Activated gamma-delta T cell treated with Interleukin-2 at 50 U/mL for 16 hours (primary cell): ENCODE measurements at regions not wholly inside any gene's neighbourhood (a gene's known extent, or its start where the extent isn't known, plus 50 kb on each side); places are given as distances from the start of the nearest gene placed in this dataset.
"Not testable (repeated sequence)": the region's sequence is repeated elsewhere in the genome, so short reads cannot be mapped to it uniquely, and the experiment has no call there.

Experiments
- DNase-seq: peaks from one replicate; pipeline ENCODE4 v3.0.0-alpha.2; 2020

DNA sequence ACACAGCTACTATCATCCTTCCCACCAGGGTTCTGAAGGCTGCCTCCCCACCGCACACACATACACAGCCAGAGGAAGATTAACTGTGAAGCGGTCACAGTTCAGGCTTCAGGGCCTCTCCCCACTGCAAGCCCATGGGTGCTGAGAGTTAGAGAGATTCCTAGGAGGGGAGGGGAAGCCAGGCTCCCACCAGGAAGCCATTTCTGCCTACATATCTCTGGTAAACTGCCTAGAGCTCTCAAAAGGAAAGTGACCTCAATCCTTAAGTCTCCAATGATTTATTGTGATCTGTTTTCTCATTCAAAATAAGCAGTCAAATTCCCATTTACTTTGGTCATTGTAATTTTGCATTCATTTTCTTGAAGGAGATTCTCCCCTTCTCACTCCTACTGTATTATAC is 141.0 kb upstream of the BNIP2 start:
- DNase-seq: no peak

DNA sequence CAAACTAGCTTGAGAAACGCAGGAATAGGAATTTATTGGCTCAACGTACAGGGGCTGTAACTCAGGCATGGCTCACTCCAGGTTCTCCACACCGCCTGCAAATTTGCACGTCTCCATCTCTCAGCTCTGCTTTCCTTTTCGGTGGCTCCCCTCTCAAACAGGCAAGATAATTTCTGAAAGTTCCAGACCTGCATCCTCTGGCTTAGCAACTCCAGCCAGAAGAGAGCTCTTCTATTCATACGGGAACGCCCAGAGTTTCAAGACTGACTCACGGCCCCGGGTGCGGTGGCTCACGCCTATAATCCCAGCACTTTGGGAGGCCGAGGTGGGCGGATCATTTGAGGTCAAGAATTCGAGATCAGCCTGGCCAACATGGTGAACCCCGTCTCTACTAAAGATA is 139.7 kb upstream of the BNIP2 start:
- no peak for DNase-seq

DNA sequence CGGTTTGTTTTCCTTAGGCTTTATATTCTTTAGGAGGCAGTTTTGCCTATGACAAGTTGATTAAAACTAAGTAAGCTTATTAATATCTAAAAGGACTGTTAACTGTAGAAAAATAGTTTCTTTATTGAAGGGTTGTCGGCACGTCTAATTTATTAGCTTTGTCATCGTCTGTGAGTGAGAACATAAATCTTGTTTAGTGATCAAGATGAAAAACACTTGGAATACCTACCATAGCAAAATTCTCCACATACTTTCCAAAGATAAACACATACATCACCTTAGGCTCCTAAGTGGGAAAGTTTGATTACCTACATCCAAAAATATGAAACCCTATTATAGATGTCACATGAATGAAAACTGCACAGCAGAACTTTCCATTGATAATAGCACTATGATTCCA is 139.1 kb upstream of the BNIP2 start:
- no peak for DNase-seq

DNA sequence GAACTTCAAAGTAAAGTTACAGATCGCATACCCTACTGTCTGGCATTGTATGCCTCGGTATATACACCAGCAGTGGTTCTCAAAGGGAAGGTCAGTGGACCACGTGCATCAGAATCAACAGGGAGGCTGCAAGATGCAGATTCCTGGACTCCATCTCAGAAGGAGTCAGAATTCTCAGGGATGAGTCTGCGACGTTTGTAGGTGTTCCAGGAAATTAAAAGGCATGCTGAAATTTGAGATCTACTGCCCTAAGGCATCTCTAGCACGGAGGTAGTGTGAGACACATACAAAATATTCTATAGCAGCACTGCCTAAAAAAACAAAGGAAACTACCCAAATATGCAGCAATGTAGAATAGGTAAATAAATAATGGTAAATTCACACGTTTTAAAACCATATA is 136.8 kb upstream of the BNIP2 start:
- no peak for DNase-seq

DNA sequence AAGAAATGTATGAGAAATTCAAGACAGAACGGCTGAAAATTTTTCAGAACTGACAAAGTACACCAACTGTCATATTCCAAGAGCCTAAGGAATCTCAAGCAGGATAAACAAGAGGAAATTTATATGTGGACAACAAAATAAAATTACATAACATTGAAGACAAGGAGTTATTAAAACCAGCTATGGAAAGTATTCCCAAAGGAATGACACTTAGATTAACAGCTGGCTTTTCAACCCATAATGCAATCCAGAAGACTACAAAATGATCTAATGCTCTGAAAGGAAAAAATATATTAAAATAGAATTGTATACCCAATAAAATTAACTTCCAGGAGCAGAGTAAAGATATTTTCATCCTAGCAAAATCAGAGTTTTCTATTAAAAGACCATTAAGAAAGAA is 132.2 kb upstream of the BNIP2 start:
- DNase-seq: no peak

DNA sequence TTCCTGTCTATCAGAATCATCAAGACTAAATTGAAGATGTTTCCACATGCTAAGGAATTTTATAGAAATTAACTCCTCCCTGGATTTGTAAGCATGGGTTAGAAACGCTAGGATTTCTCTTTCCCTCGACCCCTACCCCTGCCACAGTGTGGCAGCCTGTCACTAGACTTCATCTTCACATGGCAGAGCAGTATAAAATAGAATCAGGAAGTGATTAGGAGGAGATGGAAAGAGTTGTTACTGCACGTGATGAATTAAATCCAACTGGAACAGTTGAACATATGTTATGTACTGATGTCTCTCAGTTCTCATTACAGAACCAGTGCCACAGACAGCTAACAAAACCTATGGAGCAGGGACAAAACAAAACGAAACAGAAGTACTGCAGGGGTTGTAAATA is 130.0 kb upstream of the BNIP2 start:
- DNase-seq: no peak

DNA sequence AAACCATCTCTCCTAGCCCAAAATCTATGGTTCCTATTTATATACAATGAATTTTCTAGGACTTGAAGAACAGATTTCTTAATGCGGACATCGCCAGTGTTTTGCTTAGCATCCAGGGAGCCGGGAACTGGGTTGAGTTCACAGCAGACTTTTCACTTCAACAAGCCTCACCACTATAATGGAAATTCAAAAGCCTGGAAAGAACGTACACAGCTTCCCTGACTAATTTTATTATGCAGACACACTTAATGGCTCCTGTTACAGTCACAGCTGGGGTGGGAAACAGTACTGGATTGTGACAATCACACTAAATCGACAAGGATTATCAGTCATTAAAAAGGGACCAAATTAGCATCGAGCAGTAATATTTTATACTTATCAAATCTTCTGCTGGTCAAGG is 129.2 kb upstream of the BNIP2 start:
- no peak for DNase-seq

DNA sequence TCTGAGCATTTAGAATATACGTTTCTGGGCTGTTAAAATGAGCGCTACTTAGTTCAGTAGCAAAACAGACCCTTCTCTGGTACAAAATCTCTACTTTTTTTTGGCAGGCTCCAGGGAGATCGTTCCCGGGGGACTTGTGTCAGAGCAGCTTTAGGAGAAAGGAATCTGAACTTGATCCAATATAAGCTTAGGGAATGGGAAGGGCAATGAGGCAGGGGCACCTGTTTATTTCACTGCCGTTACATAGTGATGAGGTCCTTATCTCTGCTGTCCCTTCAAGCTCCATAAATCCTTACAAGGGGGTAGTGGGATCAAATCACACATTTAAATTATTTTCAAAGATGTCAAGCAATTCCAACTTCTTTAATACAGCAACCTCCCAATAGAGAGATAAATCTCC is 128.7 kb upstream of the BNIP2 start:
- no peak for DNase-seq

DNA sequence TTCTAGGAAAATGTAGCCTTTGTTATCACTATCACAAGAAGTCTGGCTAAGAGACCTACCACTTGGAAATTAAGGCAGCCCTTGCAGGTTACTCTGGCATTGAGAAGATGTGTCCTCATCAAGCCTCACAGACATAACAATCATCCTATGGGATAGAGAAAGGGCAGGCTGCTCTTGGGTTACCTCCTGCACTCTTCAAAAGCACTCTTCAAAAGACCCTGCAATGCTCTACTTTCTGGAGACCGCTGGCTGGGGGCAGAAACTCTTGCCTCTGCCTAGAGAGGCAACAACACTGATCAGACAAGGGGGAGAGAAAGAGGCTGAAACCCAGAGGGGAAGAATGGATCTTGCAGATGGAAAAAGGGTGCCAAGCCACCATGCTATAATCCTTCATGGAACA is 127.9 kb upstream of the BNIP2 start:
- no peak for DNase-seq

DNA sequence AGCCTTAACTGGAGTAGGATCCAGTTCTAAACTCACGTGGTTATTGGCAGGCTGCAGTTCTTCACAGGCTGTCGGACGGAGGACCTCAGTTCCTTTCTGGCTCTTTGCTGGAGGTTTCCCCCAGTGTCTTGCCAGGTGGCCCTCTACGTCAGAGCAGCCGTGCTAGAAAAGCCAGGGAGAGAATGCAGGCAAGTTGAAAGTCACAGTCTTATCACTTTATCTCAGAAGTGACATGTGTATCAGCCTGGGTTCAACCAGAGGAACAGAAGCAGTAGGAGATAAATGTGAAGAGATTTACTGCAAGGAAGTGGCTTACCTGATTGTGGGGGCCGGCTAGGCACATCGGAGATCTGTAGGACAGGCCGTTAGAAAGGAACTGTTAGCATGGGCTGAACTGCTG is 125.3 kb upstream of the BNIP2 start:
- peak; percentile 19 for DNase-seq

DNA sequence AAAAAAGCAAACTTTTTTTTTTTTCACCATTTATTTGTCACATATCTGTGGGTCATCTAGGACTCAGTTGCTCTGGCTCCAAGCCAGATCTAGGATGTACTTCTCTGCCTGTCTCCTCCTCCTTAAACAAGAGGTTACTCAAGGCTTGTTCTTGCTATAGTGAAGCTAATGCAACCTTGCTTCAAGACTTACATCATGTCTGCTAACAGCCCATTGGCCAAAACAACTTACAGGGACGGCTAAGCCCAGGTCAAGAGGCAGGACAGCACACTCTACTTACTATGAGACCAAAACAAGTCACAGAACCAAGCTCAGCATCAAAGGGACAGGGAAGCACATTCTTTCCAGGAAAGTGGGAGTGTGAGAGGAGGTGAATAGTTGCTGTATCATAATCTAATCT is 123.8 kb upstream of the BNIP2 start:
- DNase-seq: no peak

DNA sequence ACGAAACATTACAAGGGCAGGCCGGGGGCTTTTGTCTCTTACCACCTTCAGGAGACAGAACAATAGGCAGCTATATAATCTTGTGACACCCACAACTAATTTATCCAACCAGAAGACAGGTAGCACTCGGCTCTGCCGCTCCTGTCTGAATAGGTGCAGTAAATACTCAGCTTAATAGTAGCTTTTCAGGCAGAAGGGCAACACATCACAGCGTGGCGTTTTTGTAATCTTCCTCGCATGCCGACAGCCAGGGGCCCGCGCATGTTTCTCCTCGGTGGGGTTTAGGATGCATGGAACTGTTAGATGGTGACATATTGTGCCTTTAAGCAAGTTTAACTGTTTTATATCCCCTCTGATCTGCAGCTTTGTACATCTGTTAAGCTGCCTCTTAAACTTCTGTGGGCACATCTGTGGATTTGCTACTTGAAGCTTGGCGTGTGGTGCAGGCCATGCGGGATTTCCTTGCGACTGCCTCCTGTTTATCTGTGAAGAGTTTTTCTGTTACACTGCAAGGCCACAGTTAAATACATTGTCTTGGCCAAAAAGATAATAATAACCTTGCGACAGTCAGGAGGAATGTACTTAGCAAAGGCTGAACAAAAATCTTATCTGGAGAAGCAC is 123.2 kb upstream of the BNIP2 start:
- no peak for DNase-seq

DNA sequence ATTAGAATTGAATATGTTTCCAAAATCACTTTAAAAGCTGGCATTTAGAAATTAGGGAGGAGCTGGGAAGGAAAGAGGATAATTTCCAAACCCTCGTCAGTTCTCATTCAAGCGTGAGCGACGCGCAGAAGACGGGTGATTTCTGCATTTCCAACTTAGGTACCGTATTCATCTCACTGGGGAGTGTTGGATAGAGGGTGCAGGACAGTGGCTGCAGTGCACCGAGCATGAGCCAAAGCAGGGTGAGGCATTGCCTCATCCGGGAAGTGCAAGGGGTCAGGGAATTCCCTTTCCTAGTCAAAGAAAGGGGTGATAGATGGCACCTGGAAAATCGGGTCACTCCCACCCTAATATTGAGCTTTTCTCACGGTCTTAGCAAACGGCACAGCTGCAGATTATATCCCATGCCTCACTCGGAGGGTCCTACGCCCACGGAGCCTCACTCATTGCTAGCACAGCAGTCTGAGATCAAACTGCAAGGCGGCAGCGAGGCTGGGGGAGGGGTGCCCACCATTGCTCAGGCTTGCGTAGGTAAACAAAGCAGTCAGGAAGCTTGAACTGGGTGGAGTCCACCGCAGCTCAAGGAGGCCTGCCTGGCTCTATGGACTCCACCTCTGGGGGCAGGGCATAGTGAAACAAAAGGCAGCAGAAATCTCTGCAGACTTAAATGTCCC is 114.3 kb upstream of the BNIP2 start:
- peak; percentile 77 for DNase-seq

DNA sequence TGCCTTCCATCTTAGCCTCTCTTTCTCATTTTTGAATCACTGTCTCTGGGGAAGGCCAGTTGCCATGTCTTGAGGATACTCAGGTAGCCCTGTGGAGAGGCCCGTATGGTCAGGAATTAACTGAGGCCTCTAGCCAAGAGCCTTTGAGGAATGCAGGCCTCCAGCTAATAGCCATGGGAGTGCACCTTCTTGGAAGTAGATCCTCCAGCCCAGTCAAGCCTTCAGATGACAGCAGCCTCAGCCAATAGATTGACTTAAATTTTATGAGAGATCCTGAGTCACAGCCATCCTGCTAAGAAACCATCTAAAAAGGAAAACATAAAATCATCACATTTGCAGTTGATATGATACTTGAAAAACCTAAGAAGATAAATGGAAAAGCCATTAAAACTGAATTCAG is 112.5 kb upstream of the BNIP2 start:
- DNase-seq: no peak

DNA sequence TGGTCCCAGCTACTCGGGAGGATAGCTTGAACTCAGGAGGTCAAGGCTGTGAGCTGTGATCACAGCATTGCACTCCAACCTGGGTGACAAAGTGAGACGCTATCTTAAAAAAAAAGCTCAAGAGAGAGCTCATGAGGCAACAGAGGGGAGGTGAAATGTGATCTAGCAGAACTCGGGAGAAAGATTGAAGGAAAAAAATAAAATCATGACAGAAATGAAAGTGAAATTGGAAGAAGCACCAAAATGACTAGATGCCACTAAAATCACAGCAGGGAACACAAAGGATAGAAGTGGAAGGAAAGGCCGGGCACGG is 109.4 kb upstream of the BNIP2 start:
- no peak for DNase-seq

DNA sequence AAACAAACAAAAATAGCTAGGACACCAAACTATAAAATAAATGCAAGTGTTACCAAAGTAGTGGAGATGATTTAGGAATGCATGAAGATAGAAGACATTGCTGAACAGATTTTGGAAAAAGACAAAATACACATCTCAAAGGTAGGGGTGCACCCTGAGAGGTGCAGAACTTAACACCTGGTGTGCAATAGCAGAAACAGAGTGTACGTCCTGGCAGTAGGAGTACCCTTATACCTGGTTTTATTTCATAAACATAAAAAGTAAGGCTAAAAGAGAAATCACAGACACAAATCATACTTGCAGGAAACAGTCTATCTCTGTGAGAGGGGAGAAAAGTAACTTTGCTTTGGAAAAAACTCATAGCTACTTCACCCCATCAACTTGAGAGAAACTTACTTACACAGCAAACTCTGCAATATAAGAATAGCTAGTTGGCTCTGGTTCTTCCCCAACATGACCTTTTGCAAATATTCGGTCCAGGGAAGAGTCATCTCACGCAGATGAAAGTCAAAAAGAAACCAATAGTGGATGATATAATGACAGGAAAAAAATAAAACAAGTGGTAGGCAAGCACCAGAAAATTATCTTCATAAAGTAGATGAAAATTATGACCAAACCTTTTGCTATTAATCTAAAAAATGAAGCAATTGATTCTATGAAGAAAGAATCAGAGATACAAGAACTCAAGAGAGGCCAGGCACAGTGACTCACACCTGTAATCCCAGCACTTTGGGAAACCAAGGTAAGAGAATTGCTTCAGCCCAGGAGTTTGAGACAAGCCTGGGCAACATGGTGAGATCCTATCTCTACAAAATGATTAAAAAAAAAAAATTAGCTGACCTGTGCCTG is 108.9 kb upstream of the BNIP2 start:
- no peak for DNase-seq

DNA sequence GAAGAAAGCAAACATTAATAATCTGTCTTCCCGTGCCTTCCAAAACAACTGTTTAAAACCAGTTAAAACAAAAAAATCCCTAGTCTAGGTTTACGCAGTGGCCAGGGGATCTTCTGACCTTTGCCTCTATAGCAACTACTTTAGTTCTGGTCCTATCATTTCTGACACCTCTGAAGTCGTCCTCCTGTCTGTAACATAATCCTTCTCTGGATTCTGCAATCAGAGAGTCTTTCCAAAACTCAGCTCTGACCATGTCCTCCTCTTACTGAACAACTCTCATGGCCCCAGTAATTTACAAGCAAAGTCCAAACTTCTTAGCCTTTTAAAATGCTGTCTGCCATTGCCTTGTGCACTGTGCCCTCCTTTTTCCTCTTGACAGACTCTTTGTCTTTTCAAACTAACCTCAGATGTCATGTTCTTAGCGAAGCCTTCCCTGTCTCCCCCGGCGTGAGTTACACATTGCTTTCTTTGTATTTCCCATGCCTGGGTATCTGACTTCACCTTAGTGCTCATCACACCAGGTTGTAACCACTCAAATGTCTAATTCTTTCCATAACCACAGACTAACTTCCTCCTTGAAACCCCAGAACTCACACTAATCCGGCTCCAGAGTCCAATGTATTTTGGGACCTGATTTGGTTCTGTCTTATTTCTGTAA is 105.2 kb upstream of the BNIP2 start:
- no peak for DNase-seq

DNA sequence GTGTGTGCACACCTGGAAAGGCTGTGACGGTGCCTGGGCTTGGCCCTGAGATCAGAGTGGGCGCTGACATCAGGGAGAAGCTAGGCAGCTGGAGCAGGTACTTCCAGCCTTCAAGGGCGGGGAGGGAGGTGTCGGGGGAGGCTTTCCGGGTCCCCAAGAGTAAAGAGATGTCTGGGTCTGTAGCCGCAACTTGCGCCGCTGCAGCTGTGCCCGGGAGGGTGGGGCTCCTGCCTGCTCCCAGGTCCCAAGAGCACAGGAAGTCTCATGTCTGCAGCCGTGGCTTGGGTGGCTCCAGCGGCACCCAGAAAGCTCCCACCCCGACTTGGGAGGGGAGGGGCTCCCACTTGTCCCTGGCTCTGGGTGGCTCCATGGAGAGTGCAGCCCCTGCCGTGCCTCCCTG is 103.2 kb upstream of the BNIP2 start:
- DNase-seq: no peak

DNA sequence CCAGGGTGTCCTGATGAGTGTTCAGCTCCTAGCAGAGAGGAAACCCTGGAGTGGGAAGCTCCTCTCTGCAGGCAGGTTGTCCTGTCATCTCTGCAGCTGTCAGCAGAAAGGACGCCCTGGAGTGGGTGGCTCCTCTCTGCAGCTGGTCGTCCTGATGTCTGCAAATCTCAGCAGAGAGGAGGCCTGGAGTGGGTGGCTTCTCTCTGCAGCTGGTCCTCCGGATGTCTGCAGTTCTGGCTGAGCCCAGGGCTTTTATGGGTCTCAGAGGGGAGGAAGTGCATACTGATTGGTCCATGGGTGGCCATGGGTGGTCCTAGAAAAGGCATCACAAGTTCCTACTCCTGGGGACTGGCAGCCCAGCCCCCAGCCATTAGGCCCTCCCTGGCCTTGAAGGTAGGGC is 102.6 kb upstream of the BNIP2 start:
- DNase-seq: no peak

DNA sequence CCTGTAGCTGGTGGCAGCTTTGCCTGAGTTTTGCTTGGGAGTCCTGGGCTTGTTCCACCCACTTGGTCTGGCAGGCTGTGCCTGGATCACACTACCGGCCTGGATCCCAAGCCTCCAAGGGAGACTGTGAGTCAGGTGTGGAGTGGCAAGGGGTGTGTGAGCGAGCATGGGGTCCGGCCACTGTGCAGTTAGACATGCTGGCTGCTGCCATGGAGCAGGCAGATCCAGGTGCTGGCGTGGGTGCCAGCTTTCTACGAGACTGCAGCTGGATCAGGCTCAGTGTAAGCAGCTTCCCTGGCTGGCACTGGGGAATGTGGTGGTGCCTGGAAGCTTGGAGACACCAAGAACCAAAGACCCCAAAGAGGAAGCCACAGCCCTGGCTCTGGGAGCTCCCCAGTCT is 102.0 kb upstream of the BNIP2 start:
- no peak for DNase-seq

DNA sequence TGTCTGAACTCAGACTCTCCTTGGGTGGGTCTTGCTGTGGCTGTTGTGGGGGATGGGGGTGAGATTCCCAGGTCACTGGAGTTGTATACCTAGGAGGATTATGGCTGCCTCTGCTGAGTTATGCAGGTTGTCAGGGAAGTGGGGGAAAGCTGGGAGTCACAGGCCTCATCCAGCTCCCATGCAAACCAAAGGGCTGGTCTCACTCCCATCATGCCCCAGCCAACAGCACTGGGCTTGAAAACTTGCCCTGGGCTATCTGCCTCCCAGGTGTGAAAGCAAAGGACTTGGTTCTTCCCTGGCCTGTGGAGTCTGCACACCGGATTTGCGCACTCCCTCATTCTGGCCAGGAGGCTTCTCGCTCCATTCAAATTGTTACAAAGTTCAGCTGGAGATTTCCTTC is 97.3 kb upstream of the BNIP2 start:
- not testable (repeated sequence) for DNase-seq

DNA sequence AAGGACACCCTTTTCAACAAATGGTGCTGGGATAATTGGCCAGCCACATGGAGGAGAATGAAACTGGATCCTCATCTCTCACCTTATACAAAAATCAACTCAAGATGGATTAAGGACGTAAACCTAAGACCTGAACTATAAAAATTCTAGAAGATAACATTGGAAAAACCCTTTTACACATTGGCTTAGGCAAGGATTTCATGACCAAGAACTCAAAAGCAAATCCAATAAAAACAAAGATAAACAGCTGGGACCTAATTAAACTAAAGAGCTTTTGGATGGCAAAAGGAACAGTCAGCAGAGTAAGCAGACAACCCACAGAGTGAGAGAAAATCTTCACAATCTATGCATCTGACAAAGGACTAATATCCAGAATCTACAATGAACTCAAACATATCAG is 96.9 kb upstream of the BNIP2 start:
- not testable (repeated sequence) for DNase-seq

DNA sequence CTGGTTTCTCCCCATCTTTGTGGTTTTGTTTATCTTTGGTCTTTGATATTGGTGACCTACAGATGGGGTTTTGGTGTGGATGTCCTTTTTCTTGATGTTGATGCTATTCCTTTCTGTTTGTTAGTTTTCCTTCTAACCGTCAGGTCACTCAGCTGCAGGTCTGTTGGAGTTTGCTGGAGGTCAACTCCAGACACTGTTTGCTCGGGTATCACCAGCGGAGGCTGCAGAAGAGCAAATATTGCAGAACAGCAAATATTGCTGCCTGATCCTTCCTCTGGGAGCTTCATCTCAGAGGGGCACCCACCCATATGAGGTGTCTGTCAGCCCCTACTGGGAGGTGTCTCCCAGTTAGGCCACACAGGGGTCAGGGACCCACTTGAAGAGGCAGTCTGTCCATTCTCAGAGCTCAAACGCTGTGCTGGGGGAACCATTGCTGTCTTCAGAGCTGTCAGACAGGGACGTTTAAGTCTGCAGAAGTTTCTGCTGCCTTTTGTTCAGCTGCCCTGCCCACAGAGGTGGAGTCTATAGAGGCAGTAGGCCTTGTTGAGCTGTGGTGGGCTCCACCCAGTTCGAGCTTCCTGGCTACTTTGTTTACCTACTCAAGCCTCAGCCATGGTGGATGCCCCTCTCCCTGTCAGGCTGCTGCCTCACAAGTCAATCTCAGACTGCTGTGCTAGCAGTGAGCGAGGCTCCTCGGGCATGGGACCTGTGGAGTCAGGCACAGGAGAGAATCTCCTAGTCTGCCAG is 94.8 kb upstream of the BNIP2 start:
- not testable (repeated sequence) for DNase-seq
